Lower lobe of right lung (tissue), 2 donors: ENCODE measurements at regions not wholly inside any gene's neighbourhood (a gene's known extent, or its start where the extent isn't known, plus 50 kb on each side); places are given as distances from the start of the nearest gene placed in this dataset.

Experiments used
- ATAC-seq, 2 donors: fragments of 200-7000 bp; cut with Tn5 transposase; one replicate each; pipeline ENCODE4 v1.9.1; 2020 to 2022; ENCODE audit warnings: mild to moderate bottlenecking in 2 of 2, moderate library complexity in 2 of 2
- DNase-seq: peaks from one replicate; pipeline ENCODE4 v3.0.0-alpha.2; 2020
- H3K27ac ChIP-seq: fragments of 200-600 bp; one replicate; pipeline ENCODE4 v1.8.0; 2022
- H3K27me3 ChIP-seq: fragments of 200-600 bp; one replicate; pipeline ENCODE4 v1.8.0; 2022; ENCODE audit warnings: low read depth
- H3K36me3 ChIP-seq: fragments of 200-600 bp; one replicate; pipeline ENCODE4 v1.8.0; 2022; ENCODE audit warnings: mild to moderate bottlenecking
- H3K4me1 ChIP-seq: fragments of 200-600 bp; one replicate; pipeline ENCODE4 v1.8.0; 2022
- H3K4me3 ChIP-seq: fragments of 200-600 bp; one replicate; pipeline ENCODE4 v1.8.0; 2022; ENCODE audit warnings: mild to moderate bottlenecking
- H3K9me3 ChIP-seq: fragments of 200-600 bp; one replicate; pipeline ENCODE4 v1.8.0; 2022
- CTCF ChIP-seq: fragments of 200-600 bp; IDR thresholded peaks from one replicate; pipeline ENCODE4 v1.8.0; 2022; ENCODE audit warnings: antibody characterized with exemption, mild to moderate bottlenecking
- intact Hi-C: fragments of 100-400 bp; cut with DNase I; formaldehyde crosslinking; loops from one replicate; pipeline ENCODE4 v1.11.0; 2022
- donor health status: DM: no; HTN: yes; CAD: no; lungs with severe emphysema.

- no peaks in the 10 kb centered on the region for H3K9me3 ChIP-seq
- H3K4me3 ChIP-seq: no peak overlapping the region
- H3K4me1 ChIP-seq: no peaks in the 10 kb centered on the region
- no peak for TF ChIP-seq CTCF
- intact Hi-C loops: no loop called here
- no peaks in the 10 kb centered on the region for H3K27me3 ChIP-seq
- H3K27ac ChIP-seq: no peak overlapping the region
- ATAC-seq (no peak), DNase-seq (no peak)
- no peaks in the 10 kb centered on the region for H3K36me3 ChIP-seq
These were observed 191.8 kb upstream of the S100G start for GRCh38 chrX:16458208-16458607.

GRCh38 chrX:16459008-16459407, 190.9 kb upstream of the S100G start:
- intact Hi-C loops: no loop called here
- no peak overlapping the region for H3K4me3 ChIP-seq
- no peaks in the 10 kb centered on the region for H3K27me3 ChIP-seq
- no peak for ATAC-seq
- no peak for DNase-seq
- no peak for TF ChIP-seq CTCF
- H3K27ac ChIP-seq: no peak overlapping the region
- no peaks in the 10 kb centered on the region for H3K9me3 ChIP-seq
- no peaks in the 10 kb centered on the region for H3K4me1 ChIP-seq
- no peaks in the 10 kb centered on the region for H3K36me3 ChIP-seq

GRCh38 chrX:16461968-16462367, 188.0 kb upstream of the S100G start:
- intact Hi-C loops: no loop called here
- no peak for ATAC-seq
- TF ChIP-seq CTCF: no peak
- Histone ChIP-seq H3K27me3 (no peaks in the 10 kb centered on the region), H3K4me1 (no peaks in the 10 kb centered on the region), H3K9me3 (no peaks in the 10 kb centered on the region), H3K4me3 (no peak overlapping the region), H3K36me3 (no peaks in the 10 kb centered on the region), H3K27ac (no peak overlapping the region)
- DNase-seq: no peak

- DNase-seq (no peak), ATAC-seq (no peak)
- Histone ChIP-seq H3K4me3 (no peak overlapping the region), H3K27ac (no peak overlapping the region), H3K27me3 (no peaks in the 10 kb centered on the region), H3K4me1 (no peaks in the 10 kb centered on the region), H3K36me3 (no peaks in the 10 kb centered on the region), H3K9me3 (no peaks in the 10 kb centered on the region)
- no peak for TF ChIP-seq CTCF
- intact Hi-C loops: no loop called here
These were observed 187.0 kb upstream of the S100G start for GRCh38 chrX:16462912-16463311.

- Histone ChIP-seq H3K27ac (no peak overlapping the region), H3K4me3 (no peak overlapping the region), H3K9me3 (no peaks in the 10 kb centered on the region), H3K4me1 (no peaks in the 10 kb centered on the region), H3K36me3 (no peaks in the 10 kb centered on the region), H3K27me3 (no peaks in the 10 kb centered on the region)
- intact Hi-C loops: no loop called here
- DNase-seq: no peak
- ATAC-seq: no peak
- TF ChIP-seq CTCF: no peak
These were observed 185.6 kb upstream of the S100G start for GRCh38 chrX:16464369-16464768.
